GM23338 (cell line): ENCODE measurements at regions not wholly inside any gene's neighbourhood (a gene's known extent, or its start where the extent isn't known, plus 50 kb on each side); places are given as distances from the start of the nearest gene placed in this dataset.

Source experiments
- ATAC-seq: fragments of 200-7000 bp; cut with Tn5 transposase; 3 replicates; pipeline ENCODE4 v1.9.1; 2020
- DNase-seq: peaks from one replicate; pipeline ENCODE4 v3.0.0-alpha.2; 2015; ENCODE audit warnings: low spot score
- H2AFZ ChIP-seq: fragments of 200-600 bp; sonication (generic); 2 replicates; pipeline ENCODE4 v1.8.0; 2016; ENCODE audit warnings: antibody characterized with exemption, mild to moderate bottlenecking, moderate library complexity
- H3F3A ChIP-seq: fragments of 200-600 bp; sonication (generic); replicated peaks from 2 replicates; pipeline ENCODE4 v1.8.0; 2017; ENCODE audit warnings: antibody characterized with exemption, mixed run types, low read depth
- H3K27ac ChIP-seq: fragments of 200-600 bp; sonication (generic); 2 replicates; pipeline ENCODE4 v1.6.1; 2016; ENCODE audit warnings: low read depth
- H3K27me3 ChIP-seq: fragments of 200-600 bp; sonication (generic); 2 replicates; pipeline ENCODE4 v1.8.0; 2016; ENCODE audit warnings: mild to moderate bottlenecking, mixed run types, moderate library complexity; ENCODE audit not compliant: insufficient read depth
- H3K36me3 ChIP-seq: fragments of 200-600 bp; sonication (generic); 2 replicates; pipeline ENCODE4 v1.8.0; 2016; ENCODE audit warnings: mild to moderate bottlenecking; ENCODE audit not compliant: insufficient read depth
- H3K4me1 ChIP-seq: fragments of 200-600 bp; sonication (generic); 2 replicates; pipeline ENCODE4 v1.8.0; 2016; ENCODE audit warnings: mild to moderate bottlenecking, moderate library complexity; ENCODE audit not compliant: insufficient read depth
- H3K4me2 ChIP-seq: fragments of 200-600 bp; sonication (generic); 2 replicates; pipeline ENCODE4 v1.7.1; 2017; ENCODE audit warnings: mixed run types
- H3K4me3 ChIP-seq: fragments of 200-600 bp; sonication (generic); 2 replicates; pipeline ENCODE4 v1.6.1; 2016; ENCODE audit warnings: mixed run types
- H3K79me2 ChIP-seq: fragments of 200-600 bp; sonication (generic); replicated peaks from 2 replicates; pipeline ENCODE4 v1.8.0; 2017; ENCODE audit warnings: mild to moderate bottlenecking; ENCODE audit not compliant: insufficient read depth
- H3K9me2 ChIP-seq: fragments of 200-600 bp; sonication (generic); 2 replicates; pipeline ENCODE4 v1.8.0; 2017; ENCODE audit not compliant: insufficient read depth
- H4K20me1 ChIP-seq: fragments of 200-600 bp; sonication (generic); replicated peaks from 2 replicates; pipeline ENCODE4 v1.8.0; 2017; ENCODE audit warnings: mild to moderate bottlenecking; ENCODE audit not compliant: insufficient read depth
- H3K27ac Mint-ChIP-seq: 2 replicates; pipeline ENCODE4 v1.8.0; 2020; ENCODE audit warnings: inconsistent platforms, mild to moderate bottlenecking, moderate library complexity, mixed read lengths
- H3K27me3 Mint-ChIP-seq: 3 replicates; pipeline ENCODE4 v1.8.0; 2022; ENCODE audit warnings: low read depth, mild to moderate bottlenecking, moderate library complexity, mixed read lengths, inconsistent platforms; ENCODE audit not compliant: insufficient read depth, poor library complexity
- H3K36me3 Mint-ChIP-seq: 3 replicates; pipeline ENCODE4 v1.8.0; 2021; ENCODE audit warnings: low read depth, mild to moderate bottlenecking, inconsistent platforms, moderate library complexity, mixed read lengths
- H3K4me1 Mint-ChIP-seq: 3 replicates; pipeline ENCODE4 v1.8.0; 2020; ENCODE audit warnings: mild to moderate bottlenecking, inconsistent platforms, mixed read lengths
- H3K4me3 Mint-ChIP-seq: 3 replicates; pipeline ENCODE4 v1.8.0; 2021; ENCODE audit warnings: moderate library complexity, mild to moderate bottlenecking, inconsistent platforms, mixed read lengths
- H3K9me3 Mint-ChIP-seq: 3 replicates; pipeline ENCODE4 v1.8.0; 2020; ENCODE audit warnings: moderate library complexity, mild to moderate bottlenecking, inconsistent platforms, mixed read lengths
- CREB1 ChIP-seq: fragments of 250-450 bp; sonication (Bioruptor Pico); IDR thresholded peaks from 2 replicates; pipeline ENCODE4 v1.5.0; 2020; ENCODE audit warnings: low read depth, mild to moderate bottlenecking, moderate library complexity
- EZH2 ChIP-seq: fragments of 200-600 bp; sonication (generic); IDR thresholded peaks from one replicate; pipeline ENCODE4 v1.8.0; 2017; ENCODE audit warnings: antibody characterized with exemption, mild to moderate bottlenecking, low read depth; ENCODE audit not compliant: unreplicated experiment
- EZH2phosphoT487 ChIP-seq: fragments of 200-600 bp; sonication (generic); IDR thresholded peaks from one replicate; pipeline ENCODE4 v1.8.1; 2018; ENCODE audit warnings: antibody characterized with exemption; ENCODE audit not compliant: unreplicated experiment
- NANOG ChIP-seq: IDR thresholded peaks from 2 replicates; pipeline ENCODE4 v1.6.1; 2016; ENCODE audit warnings: antibody characterized with exemption, borderline replicate concordance
- STAT1 ChIP-seq: IDR thresholded peaks from one replicate; pipeline ENCODE4 v1.6.1; 2016; ENCODE audit warnings: antibody characterized with exemption; ENCODE audit not compliant: unreplicated experiment
- ZNF114 ChIP-seq: fragments of 250-450 bp; sonication (Bioruptor Pico); IDR thresholded peaks from 2 replicates; pipeline ENCODE4 v1.5.0; 2020; ENCODE audit warnings: mild to moderate bottlenecking, moderate library complexity
- TF ChIP-seq, protein P1 (sequence below): IDR thresholded peaks from one replicate; pipeline ENCODE4 v1.6.1; 2018; ENCODE audit warnings: antibody characterized with exemption; ENCODE audit not compliant: unreplicated experiment
- TF ChIP-seq, protein P2 (sequence below): IDR thresholded peaks from 2 replicates; pipeline ENCODE4 v1.6.1; 2016; ENCODE audit warnings: antibody characterized with exemption
- TF ChIP-seq, protein P3 (sequence below), 2 experiments: fragments of 200-600 bp in 1 of 2; sonication (generic) in 1 of 2; conservative IDR thresholded peaks; 2 replicates each; pipeline versions ENCODE4 v1.5.1 to v1.6.1; 2016 to 2017; ENCODE audit warnings: antibody characterized with exemption in 2 of 2, low read depth in 2 of 2, mild to moderate bottlenecking in 2 of 2, moderate library complexity in 1 of 2
- TF ChIP-seq, protein P4 (sequence below): fragments of 250-450 bp; sonication (Bioruptor Pico); IDR thresholded peaks from 2 replicates; pipeline ENCODE4 v1.5.0; 2020; ENCODE audit warnings: mild to moderate bottlenecking, moderate library complexity

DNA sequence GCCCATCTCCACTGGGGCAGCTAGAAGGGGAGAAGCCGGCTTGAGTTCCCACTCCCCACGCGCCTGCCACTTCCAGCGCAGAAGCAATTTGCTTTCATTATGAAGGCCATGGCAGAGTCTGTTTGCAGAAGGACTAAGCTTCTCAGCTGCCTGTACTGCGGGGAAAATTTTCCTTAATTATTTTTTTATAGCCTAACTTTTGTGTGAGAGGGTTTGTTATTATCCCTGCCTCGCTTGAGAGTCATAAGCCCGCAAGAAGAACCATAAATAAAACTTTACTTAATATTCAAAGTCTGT lies 56.0 kb upstream of the DLK1 start:
- no peaks in the 10 kb centered on the region for H3K79me2 ChIP-seq
- H3K4me2 ChIP-seq, result no peak overlapping the region
- H3F3A ChIP-seq, result no peaks in the 10 kb centered on the region
- no peak overlapping the region for H3K4me3 ChIP-seq
- H4K20me1 ChIP-seq, result no peaks in the 10 kb centered on the region
- ATAC-seq (no peak), DNase-seq (no peak)
- no peak overlapping the region for H3K27ac ChIP-seq
- H3K36me3 ChIP-seq, result no peaks in the 10 kb centered on the region
- H3K27me3 ChIP-seq, result 0 out of 2 replicates have a peak, but pooled peaks cover 6% of the 10 kb centered on the region
- peaks cover 18% of the 10 kb centered on the region for H3K27me3 Mint-ChIP-seq
- no peaks in the 10 kb centered on the region for H3K9me2 ChIP-seq
- H3K36me3 Mint-ChIP-seq, result no peaks in the 10 kb centered on the region; the same call in 2 of the 3 replicates
- no peak overlapping the region for H2AFZ ChIP-seq
- no peak overlapping the region for H3K4me3 Mint-ChIP-seq
- H3K9me3 Mint-ChIP-seq, result peaks cover 5% of the 10 kb centered on the region; the same call in 2 of the 3 replicates
- H3K4me1 ChIP-seq, result no peaks in the 10 kb centered on the region
- no peak overlapping the region for H3K27ac Mint-ChIP-seq
- no peak for TF ChIP-seq NANOG
- H3K4me1 Mint-ChIP-seq, result peaks cover 30% of the 10 kb centered on the region

DNA sequence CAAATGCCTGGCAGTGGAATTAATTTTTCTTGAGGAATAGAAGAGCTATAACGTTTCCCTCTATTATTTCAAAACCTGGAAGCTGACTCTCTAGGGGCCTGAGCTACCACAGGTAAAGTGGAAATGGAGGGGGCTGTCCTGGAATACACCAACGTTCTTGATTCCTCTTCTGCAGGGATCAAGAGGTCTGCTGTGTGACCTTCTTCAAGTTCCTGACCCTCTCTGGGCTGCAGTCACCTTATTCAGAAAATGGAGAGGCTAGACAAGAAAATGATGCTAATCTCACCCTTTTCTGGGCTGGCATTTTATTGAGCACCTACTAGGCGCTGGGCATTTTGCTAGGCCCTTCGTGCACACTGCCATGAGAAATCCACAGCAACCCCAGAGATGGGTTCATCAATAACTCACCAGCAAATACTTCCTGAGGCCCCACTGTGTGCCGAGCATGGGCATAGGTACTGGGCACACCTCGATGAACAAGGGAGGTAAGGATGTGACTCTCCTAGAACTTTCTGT lies 55.2 kb upstream of the DLK1 start:
- Histone ChIP-seq H3K27ac (no peak overlapping the region), H3K4me1 (no peaks in the 10 kb centered on the region), H3K9me2 (no peaks in the 10 kb centered on the region), H3F3A (no peaks in the 10 kb centered on the region), H3K4me3 (no peak overlapping the region), H3K36me3 (no peaks in the 10 kb centered on the region), H3K4me2 (no peak overlapping the region), H2AFZ (no peak overlapping the region), H3K27me3 (0 out of 2 replicates have a peak, but pooled peaks cover 6% of the 10 kb centered on the region), H3K79me2 (no peaks in the 10 kb centered on the region), H4K20me1 (no peaks in the 10 kb centered on the region)
- ATAC-seq (no peak), DNase-seq (no peak)
- H3K4me1 Mint-ChIP-seq, result peaks cover 30% of the 10 kb centered on the region
- H3K9me3 Mint-ChIP-seq, result peaks cover 5% of the 10 kb centered on the region; the same call in 2 of the 3 replicates
- peaks cover 18% of the 10 kb centered on the region for H3K27me3 Mint-ChIP-seq
- no peak overlapping the region for H3K4me3 Mint-ChIP-seq
- no peak overlapping the region for H3K27ac Mint-ChIP-seq
- no peaks in the 10 kb centered on the region; the same call in 2 of the 3 replicates for H3K36me3 Mint-ChIP-seq
- no peak for TF ChIP-seq EZH2phosphoT487
- TF ChIP-seq, protein P1, sequence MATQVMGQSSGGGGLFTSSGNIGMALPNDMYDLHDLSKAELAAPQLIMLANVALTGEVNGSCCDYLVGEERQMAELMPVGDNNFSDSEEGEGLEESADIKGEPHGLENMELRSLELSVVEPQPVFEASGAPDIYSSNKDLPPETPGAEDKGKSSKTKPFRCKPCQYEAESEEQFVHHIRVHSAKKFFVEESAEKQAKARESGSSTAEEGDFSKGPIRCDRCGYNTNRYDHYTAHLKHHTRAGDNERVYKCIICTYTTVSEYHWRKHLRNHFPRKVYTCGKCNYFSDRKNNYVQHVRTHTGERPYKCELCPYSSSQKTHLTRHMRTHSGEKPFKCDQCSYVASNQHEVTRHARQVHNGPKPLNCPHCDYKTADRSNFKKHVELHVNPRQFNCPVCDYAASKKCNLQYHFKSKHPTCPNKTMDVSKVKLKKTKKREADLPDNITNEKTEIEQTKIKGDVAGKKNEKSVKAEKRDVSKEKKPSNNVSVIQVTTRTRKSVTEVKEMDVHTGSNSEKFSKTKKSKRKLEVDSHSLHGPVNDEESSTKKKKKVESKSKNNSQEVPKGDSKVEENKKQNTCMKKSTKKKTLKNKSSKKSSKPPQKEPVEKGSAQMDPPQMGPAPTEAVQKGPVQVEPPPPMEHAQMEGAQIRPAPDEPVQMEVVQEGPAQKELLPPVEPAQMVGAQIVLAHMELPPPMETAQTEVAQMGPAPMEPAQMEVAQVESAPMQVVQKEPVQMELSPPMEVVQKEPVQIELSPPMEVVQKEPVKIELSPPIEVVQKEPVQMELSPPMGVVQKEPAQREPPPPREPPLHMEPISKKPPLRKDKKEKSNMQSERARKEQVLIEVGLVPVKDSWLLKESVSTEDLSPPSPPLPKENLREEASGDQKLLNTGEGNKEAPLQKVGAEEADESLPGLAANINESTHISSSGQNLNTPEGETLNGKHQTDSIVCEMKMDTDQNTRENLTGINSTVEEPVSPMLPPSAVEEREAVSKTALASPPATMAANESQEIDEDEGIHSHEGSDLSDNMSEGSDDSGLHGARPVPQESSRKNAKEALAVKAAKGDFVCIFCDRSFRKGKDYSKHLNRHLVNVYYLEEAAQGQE, result no peak
- no peak for TF ChIP-seq EZH2
- no peak for TF ChIP-seq STAT1
- TF ChIP-seq ZNF114 (CRISPR knock-in tag), result no peak
- TF ChIP-seq, protein P2, sequence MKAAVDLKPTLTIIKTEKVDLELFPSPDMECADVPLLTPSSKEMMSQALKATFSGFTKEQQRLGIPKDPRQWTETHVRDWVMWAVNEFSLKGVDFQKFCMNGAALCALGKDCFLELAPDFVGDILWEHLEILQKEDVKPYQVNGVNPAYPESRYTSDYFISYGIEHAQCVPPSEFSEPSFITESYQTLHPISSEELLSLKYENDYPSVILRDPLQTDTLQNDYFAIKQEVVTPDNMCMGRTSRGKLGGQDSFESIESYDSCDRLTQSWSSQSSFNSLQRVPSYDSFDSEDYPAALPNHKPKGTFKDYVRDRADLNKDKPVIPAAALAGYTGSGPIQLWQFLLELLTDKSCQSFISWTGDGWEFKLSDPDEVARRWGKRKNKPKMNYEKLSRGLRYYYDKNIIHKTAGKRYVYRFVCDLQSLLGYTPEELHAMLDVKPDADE, result no peak
- TF ChIP-seq, protein P3, sequence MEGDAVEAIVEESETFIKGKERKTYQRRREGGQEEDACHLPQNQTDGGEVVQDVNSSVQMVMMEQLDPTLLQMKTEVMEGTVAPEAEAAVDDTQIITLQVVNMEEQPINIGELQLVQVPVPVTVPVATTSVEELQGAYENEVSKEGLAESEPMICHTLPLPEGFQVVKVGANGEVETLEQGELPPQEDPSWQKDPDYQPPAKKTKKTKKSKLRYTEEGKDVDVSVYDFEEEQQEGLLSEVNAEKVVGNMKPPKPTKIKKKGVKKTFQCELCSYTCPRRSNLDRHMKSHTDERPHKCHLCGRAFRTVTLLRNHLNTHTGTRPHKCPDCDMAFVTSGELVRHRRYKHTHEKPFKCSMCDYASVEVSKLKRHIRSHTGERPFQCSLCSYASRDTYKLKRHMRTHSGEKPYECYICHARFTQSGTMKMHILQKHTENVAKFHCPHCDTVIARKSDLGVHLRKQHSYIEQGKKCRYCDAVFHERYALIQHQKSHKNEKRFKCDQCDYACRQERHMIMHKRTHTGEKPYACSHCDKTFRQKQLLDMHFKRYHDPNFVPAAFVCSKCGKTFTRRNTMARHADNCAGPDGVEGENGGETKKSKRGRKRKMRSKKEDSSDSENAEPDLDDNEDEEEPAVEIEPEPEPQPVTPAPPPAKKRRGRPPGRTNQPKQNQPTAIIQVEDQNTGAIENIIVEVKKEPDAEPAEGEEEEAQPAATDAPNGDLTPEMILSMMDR (conservative IDR thresholded peaks at IDR 0.05; ENCODE audit: low read depth in 2 of 2), result no peak
- TF ChIP-seq, protein P4, sequence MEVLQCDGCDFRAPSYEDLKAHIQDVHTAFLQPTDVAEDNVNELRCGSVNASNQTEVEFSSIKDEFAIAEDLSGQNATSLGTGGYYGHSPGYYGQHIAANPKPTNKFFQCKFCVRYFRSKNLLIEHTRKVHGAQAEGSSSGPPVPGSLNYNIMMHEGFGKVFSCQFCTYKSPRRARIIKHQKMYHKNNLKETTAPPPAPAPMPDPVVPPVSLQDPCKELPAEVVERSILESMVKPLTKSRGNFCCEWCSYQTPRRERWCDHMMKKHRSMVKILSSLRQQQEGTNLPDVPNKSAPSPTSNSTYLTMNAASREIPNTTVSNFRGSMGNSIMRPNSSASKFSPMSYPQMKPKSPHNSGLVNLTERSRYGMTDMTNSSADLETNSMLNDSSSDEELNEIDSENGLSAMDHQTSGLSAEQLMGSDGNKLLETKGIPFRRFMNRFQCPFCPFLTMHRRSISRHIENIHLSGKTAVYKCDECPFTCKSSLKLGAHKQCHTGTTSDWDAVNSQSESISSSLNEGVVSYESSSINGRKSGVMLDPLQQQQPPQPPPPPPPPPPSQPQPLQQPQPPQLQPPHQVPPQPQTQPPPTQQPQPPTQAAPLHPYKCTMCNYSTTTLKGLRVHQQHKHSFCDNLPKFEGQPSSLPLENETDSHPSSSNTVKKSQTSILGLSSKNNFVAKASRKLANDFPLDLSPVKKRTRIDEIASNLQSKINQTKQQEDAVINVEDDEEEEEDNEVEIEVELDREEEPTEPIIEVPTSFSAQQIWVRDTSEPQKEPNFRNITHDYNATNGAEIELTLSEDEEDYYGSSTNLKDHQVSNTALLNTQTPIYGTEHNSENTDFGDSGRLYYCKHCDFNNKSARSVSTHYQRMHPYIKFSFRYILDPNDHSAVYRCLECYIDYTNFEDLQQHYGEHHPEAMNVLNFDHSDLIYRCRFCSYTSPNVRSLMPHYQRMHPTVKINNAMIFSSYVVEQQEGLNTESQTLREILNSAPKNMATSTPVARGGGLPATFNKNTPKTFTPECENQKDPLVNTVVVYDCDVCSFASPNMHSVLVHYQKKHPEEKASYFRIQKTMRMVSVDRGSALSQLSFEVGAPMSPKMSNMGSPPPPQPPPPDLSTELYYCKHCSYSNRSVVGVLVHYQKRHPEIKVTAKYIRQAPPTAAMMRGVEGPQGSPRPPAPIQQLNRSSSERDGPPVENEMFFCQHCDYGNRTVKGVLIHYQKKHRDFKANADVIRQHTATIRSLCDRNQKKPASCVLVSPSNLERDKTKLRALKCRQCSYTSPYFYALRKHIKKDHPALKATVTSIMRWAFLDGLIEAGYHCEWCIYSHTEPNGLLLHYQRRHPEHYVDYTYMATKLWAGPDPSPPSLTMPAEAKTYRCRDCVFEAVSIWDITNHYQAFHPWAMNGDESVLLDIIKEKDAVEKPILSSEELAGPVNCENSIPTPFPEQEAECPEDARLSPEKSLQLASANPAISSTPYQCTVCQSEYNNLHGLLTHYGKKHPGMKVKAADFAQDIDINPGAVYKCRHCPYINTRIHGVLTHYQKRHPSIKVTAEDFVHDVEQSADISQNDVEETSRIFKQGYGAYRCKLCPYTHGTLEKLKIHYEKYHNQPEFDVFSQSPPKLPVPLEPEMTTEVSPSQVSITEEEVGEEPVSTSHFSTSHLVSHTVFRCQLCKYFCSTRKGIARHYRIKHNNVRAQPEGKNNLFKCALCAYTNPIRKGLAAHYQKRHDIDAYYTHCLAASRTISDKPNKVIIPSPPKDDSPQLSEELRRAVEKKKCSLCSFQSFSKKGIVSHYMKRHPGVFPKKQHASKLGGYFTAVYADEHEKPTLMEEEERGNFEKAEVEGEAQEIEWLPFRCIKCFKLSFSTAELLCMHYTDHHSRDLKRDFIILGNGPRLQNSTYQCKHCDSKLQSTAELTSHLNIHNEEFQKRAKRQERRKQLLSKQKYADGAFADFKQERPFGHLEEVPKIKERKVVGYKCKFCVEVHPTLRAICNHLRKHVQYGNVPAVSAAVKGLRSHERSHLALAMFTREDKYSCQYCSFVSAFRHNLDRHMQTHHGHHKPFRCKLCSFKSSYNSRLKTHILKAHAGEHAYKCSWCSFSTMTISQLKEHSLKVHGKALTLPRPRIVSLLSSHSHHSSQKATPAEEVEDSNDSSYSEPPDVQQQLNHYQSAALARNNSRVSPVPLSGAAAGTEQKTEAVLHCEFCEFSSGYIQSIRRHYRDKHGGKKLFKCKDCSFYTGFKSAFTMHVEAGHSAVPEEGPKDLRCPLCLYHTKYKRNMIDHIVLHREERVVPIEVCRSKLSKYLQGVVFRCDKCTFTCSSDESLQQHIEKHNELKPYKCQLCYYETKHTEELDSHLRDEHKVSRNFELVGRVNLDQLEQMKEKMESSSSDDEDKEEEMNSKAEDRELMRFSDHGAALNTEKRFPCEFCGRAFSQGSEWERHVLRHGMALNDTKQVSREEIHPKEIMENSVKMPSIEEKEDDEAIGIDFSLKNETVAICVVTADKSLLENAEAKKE (CRISPR knock-in tag), result no peak
- no peak for TF ChIP-seq CREB1 (CRISPR knock-in tag)
